H1 (cell line): ENCODE measurements at regions not wholly inside any gene's neighbourhood (a gene's known extent, or its start where the extent isn't known, plus 50 kb on each side); places are given as distances from the start of the nearest gene placed in this dataset.

Experiments
- BRCA1 ChIP-seq: IDR thresholded peaks from 2 replicates; pipeline ENCODE4 v1.6.1; 2012; ENCODE audit warnings: low read depth, low read length, improper control_type of control experiment
- CBX8 ChIP-seq: fragments of 300-800, 300-1000 bp; sonication (generic); IDR thresholded peaks from 2 replicates; pipeline ENCODE4 v1.7.1; 2016; ENCODE audit warnings: low read depth, low read length, borderline replicate concordance
- CTCF ChIP-seq, 3 experiments: IDR thresholded peaks; 1 replicate in 2 of 3; 2 replicates in 1 of 3; pipeline versions ENCODE4 v1.5.1 to v1.6.1; 2011; ENCODE audit warnings: low read length in 3 of 3, mild to moderate bottlenecking in 3 of 3, inconsistent platforms in 2 of 3, low read depth in 1 of 3, moderate library complexity in 1 of 3; ENCODE audit not compliant: insufficient read depth in 1 of 3; ENCODE audit errors: control extremely low read depth in 1 of 3
- E2F6 ChIP-seq: IDR thresholded peaks from 2 replicates; pipeline ENCODE4 v1.6.1; 2012; ENCODE audit warnings: inconsistent platforms
- JUN ChIP-seq: IDR thresholded peaks from 2 replicates; pipeline ENCODE4 v1.6.1; 2011; ENCODE audit warnings: low read depth, mild to moderate bottlenecking, improper control_type of control experiment, low read length
- JUND ChIP-seq: IDR thresholded peaks from 2 replicates; pipeline ENCODE4 v1.6.1; 2011; ENCODE audit warnings: mild to moderate bottlenecking, improper control_type of control experiment, low read length
- KDM1A ChIP-seq: fragments of 200-600, 300-600 bp; sonication (generic); IDR thresholded peaks from 2 replicates; pipeline ENCODE4 v1.7.1; 2016; ENCODE audit warnings: mild to moderate bottlenecking, low read length, borderline replicate concordance
- POLR2AphosphoS5 ChIP-seq: IDR thresholded peaks from 2 replicates; pipeline ENCODE4 v1.6.1; 2011; ENCODE audit warnings: low read depth, low read length

- TF ChIP-seq JUN (no peak), CTCF (IDR thresholded peaks at IDR 0.05; ENCODE audit: control extremely low read depth in 1 of 3, insufficient read depth in 1 of 3, low read depth in 1 of 3, low read length in 3 of 3) (no peak), POLR2AphosphoS5 (no peak; the same call in 1 of the 2 replicates), E2F6 (0 out of 2 replicates have a peak, but pooled peaks have one; percentile 47), JUND (no peak), KDM1A (no peak), BRCA1 (no peak), CBX8 (no peak)
Observed at GRCh38 chrX:40156470-40157227, 58.9 kb upstream of the BCOR start.
